ENCODE measurements at regions not wholly inside any gene's neighbourhood (a gene's known extent, or its start where the extent isn't known, plus 50 kb on each side); places are given as distances from the start of the nearest gene placed in this dataset.

GRCh38 chr14:53391156-53391555 lies 238.0 kb upstream of the DDHD1 start:
- TF ChIP-seq POLR2AphosphoS5 (IDR thresholded peaks at IDR 0.05): no peak
- TF ChIP-seq CTCF (IDR thresholded peaks at IDR 0.05): no peak
